Hypothalamus (tissue), 51 donors: ENCODE measurements at regions not wholly inside any gene's neighbourhood (a gene's known extent, or its start where the extent isn't known, plus 50 kb on each side); places are given as distances from the start of the nearest gene placed in this dataset.
"Not testable (repeated sequence)": the region's sequence is repeated elsewhere in the genome, so short reads cannot be mapped to it uniquely, and the experiment has no call there.

Experiments used
- DNase-seq, 51 donors: peaks; one replicate each; lab custom pipeline; 2025; lab: John Stamatoyannopoulos, UW

DNA sequence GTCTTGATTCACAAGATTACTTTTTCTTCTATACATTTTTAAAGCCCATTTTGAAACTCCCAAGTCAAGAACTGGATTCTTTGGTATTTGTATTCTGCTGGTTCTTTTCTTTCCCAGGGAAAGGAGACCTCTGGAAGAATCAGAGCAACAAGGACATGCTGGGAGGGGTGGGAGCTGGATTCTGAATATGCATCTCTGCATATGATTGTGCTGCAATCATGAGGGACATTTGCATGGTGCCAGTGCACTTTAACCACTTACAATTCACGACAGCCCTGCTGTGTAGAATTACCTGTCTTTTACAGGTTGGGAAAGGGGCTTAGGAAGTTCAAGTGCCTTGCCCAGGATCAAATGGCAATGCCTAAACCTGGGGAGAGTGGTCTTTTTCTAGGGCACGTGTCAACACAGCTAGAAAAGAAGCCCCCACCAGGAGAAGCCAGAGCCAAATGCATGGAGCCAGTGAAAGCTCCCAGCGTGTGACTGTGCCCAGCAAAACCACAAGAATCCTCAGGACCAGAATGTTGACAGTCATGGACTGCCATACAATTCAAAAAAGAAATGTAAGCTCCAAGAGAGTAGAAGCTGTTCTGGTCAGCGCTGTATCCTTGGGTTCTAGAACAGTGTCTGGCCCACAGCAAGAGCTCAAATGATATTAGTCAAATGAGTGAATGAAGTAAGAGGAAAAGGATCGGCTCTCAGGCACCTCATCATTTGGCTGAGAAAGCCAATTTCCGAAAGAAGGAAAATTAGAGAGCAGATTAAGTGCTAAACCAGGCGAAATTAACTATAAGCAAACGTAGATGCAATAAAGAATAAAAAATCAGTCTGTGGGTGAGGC lies 84.5 kb upstream of the MEF2A start:
- DNase-seq, result no peak

DNA sequence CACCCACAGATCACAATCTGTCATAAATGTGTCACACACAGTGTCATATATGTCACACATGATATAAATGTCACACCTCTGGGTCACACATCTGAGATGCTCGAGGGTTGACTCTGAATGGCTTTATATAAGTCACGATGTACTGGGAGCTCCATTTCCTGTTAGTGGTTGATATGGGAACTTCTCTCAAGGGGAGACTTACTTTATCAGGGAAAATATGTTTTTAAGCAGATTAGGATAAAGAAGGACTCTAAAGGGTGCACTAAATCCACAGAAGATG lies 83.9 kb upstream of the MEF2A start:
- DNase-seq, result no peak

- DNase-seq, result no peak
These were observed 82.8 kb upstream of the MEF2A start for GRCh38 chr15:99482993-99483392.

DNA sequence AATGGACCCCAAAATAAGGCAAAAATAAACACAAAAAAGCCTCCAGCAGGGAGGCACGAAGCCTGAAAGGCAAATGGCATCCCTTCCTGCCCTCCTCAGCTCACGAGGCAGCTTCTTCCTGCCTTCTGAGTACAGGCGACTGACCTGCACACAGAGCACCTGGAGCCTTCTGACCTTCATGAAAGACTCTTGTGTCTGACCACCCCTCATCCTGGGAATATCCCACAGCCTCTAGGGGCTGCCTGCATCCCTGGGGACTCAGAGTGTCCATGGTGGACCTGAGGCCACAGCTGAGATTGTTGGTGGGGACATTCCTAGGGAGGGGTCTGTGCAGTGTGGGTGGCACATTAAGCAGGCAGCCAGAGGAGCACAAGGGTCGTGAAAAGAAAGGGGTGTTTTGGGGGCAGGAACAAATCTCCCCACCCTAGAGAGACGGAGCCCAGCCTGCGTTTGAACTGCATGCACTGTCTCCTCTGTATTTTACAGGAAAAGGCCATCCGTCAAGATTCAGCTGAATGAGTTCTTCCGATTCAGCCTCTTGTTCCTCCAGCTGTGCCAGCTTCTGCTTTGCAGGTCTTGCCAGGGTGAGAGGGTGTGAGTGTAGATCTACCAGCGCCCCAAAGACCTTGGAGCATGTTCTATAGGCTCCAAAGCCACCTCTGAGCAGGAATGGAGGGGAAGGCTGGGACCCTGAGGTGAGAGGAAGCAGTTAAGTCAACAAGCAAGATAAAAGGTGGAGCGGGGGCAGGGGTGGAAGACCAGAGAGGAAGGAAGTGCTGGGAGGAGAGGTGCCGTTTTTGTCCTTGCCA lies 80.4 kb upstream of the MEF2A start:
- no peak for DNase-seq

- no peak for DNase-seq
These were observed 79.8 kb upstream of the MEF2A start for GRCh38 chr15:99485992-99486370.

DNA sequence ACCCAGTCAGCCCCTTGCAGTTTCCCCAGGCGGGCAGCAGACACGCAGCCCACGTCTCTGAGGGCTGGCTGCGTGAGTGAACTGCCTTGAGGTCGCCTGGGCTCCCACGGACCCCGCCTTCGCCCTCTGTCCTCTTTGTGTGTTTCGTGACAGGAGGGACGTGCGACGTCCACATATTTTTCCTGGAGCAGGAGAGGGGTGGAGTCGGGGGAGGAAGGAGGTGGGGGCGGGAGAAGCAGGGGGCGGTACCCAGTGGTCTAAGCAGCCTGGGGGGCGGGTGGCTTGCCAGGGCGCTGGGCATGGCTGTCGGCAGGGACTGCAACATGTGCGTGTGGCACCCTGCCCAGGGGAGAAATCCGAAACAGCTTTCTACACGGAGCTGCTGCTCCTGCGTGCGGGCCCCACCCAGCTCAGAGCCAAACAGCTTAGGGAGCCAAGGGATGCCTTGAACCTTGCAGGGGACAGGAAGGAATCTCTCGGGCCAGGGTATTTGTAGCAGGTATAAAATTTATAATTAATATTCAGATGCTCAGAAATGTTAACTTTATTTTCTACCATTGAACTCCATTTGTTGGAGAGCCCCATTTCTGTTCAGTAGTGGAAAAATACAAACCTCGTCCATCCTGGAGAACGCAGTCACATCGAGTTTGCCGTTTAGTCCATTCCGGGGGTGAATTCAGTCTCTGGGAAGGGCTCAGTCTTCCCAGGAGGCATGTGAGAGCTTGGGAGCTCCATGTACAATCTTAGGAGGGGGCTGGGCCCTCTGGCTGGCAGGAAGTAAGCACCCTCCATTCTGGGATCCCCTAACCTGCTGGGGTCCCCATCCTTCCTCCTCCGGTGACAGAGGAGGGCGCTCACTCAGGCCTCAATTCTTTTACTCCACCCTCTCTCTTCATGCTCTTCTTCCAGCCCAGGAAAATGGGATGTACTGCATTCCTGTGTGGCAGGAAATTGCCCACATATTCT lies 79.1 kb upstream of the MEF2A start:
- DNase-seq, result peak in 22 of 51 donors; percentile 23 to 57 (median 42)

DNA sequence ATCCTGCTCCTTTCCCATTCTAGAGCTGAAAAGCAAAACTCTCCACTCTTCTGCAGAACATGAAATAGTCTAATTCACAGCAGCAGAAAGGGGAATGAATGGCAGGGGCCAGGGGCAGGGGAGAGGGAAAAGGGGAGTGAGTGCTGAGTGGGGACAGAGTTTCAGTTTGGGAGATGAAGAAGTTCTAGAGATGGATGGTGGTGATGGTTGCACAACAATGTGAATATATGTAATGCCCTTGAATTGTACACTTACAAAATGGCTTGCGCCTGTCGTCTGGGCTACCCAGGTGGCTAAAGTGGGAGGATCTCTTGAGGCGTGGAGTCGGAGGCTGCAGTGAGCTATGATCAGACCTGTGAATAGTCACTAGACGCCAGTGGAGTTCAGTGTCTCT lies 78.5 kb upstream of the MEF2A start:
- DNase-seq, result no peak

DNA sequence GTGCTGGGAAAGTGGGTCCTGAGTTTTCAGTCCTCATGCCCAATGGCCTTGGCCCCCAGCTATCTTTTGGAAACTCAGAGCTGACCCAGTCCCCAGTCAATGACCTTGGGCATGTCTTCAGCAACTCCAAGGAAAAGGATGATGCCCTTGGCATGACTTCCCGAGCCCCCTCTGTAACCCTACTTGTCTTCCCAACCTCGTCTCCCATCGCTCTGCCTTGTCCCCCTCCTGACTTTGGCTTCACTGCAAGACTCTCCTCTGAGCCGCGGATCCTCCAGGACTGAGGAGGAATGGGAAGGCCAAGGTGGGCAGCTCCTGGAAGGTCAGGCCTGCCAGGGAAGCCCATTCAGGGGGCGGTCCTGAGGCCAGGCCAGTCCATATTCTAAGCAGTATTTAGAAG lies 73.5 kb upstream of the MEF2A start:
- DNase-seq, result no peak

DNA sequence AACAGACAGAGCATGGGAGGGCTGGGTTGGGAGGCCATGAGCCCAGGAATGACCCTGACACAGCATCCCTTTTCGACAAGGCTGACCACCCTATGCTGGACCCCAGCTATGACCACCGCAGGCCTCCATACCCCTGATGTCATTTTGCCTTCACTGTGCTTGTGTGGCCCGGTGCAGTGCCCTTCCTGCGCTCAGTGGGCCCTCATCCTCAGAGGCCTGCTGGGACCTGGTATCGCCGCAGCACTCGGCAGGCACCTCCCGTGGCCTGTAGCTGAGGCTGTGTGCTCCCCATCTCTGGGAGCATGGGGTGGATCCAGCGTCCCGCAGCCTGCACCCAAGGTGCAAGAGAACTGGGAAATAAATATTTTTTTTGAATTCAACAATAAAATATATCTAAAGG lies 73.1 kb upstream of the MEF2A start:
- no peak for DNase-seq

DNA sequence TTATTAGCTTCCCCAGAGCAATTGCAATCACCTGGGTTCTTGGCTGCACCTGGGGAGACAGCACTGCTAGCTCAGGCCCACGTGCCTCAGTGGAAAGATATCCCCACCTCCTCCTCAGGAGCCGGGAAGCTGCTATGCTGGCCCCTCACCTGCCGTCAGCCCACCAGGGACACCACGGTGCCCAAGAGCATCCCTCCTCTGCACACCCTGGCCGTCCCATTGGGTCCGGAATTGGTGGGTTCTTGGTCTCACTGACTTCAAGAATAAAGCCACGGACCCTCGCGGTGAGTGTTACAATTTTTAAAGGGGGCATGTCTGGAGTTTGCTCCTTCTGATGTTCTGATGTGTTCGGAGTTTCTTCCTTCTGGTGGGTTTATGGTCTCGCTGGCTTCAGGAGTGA lies 72.3 kb upstream of the MEF2A start:
- DNase-seq, result no peak

- not testable (repeated sequence) for DNase-seq
These were observed 71.1 kb upstream of the MEF2A start for GRCh38 chr15:99494536-99495233.

DNA sequence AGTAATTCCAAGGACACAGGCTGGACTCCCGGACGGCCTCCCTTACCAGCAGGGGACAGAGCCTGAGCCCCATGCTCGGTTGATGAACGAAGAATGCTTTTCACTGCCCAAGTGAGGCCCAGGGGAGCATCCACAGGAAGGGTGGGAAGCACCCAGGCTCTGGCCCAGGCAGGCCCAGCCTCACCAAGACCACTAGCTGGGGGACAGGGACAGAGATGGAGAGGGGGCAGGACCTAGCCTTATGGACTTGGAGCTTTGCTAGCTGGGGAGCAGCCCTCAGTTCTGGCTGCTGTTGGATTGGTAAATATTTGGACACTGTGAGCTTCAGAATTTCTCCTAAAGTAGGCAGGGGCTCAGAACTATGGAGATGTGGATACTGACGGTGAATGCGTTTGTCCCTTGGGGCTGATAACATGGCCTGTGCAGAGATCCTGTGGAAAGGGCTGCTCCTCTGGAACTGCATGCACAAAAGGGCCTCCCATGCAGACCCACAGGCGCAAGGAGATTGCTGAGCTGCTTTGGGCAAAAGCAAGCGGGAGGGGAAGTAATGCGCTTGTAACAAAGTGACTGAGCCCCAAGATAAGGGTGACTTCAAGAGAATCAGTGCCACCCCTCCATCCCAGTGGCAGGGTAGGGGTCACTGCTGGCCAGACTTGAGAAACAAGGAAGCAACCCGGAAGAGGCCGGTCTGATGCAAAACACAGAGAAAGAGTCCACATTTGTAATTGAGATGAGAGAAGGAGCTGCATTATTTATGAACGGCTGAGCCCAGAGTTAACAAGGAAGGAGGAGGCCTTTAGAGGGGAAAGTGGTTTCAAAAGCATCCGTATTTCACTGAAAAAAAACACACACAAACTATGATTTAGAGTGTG lies 70.1 kb upstream of the MEF2A start:
- DNase-seq, result no peak

- DNase-seq, result no peak
These were observed 69.5 kb upstream of the MEF2A start for GRCh38 chr15:99496302-99496629.

DNA sequence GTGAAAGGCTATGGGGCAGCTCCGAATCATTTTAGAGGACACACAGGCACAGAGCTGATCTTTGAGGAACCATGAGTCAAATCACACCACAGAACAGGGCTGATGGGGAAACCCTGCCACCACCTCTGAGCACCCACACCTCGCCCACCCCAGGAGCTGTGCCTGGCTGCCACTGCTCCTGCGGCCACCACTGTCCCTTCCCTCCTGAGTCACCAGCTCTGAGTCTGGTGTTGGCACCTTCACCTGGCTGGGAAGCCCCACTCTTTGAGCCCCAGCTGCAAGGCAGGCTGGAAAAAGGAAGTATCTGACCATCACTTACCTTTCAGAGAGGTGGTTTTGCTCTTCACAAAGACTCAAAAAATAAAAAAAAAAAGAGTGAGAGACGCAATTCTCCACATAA lies 63.6 kb upstream of the MEF2A start:
- DNase-seq, result no peak

DNA sequence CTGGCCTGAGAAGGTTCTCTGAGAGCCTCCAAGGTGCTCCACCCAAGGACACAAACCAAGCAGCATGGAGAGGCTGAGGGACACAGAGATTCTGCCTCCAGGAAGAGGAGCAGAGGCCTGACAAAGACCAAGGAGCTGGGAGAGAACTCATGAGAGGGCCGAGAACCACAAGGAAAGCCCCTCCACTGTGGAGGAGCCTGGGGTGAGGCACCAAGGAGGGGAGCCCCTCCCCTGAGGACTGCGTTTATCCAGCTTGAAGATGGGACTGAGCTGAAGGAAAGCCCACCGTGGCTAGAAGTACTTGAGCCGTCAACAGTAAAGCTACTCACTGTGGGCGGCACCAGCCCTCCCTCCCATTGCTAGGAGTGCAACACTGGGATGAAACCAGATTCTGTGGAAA lies 63.1 kb upstream of the MEF2A start:
- DNase-seq, result no peak

- no peak for DNase-seq
These were observed 62.4 kb upstream of the MEF2A start for GRCh38 chr15:99503411-99503810.

GRCh38 chr15:99504071-99504822 lies 61.5 kb upstream of the MEF2A start:
- DNase-seq, result peak in 1 of 51 donors; percentile 14

GRCh38 chr15:99504823-99505551 lies 60.8 kb upstream of the MEF2A start:
- no peak for DNase-seq
